CD4-positive, CD25-positive, alpha-beta regulatory T cell (primary cell): ENCODE measurements at regions not wholly inside any gene's neighbourhood (a gene's known extent, or its start where the extent isn't known, plus 50 kb on each side); places are given as distances from the start of the nearest gene placed in this dataset.

Experiments used
- ATAC-seq, 2 donors: fragments of 150-1000 bp; cut with Tn5 transposase; one replicate each; pipeline ENCODE4 v1.10.0; 2021; ENCODE audit warnings: low read depth in 2 of 2, moderate number of reproducible peaks in 2 of 2, moderate library complexity in 1 of 2
- DNase-seq, 3 donors: peaks; one replicate each; pipeline versions ENCODE4 v3.0.0 to v3.0.0-alpha.2; 2012 to 2022; ENCODE audit warnings: mixed read lengths in 1 of 3
- H3K27ac ChIP-seq: one replicate; pipeline ENCODE4 v1.7.0; 2013; ENCODE audit warnings: mild to moderate bottlenecking, low read length; ENCODE audit not compliant: insufficient read depth, poor library complexity, severe bottlenecking
- H3K27me3 ChIP-seq: one replicate; pipeline ENCODE4 v1.7.0; 2013; ENCODE audit warnings: low read length; ENCODE audit not compliant: control insufficient read depth, insufficient read depth
- H3K36me3 ChIP-seq: one replicate; pipeline ENCODE4 v1.7.0; 2013; ENCODE audit warnings: mild to moderate bottlenecking, low read length, moderate library complexity; ENCODE audit not compliant: control insufficient read depth, insufficient read depth
- H3K4me1 ChIP-seq: 2 replicates; pipeline ENCODE4 v1.7.0; 2013; ENCODE audit warnings: mild to moderate bottlenecking, low read length; ENCODE audit not compliant: insufficient read depth, control insufficient read depth, poor library complexity, severe bottlenecking
- H3K4me3 ChIP-seq: one replicate; pipeline ENCODE4 v1.7.0; 2013; ENCODE audit warnings: low read depth, mild to moderate bottlenecking, low read length, moderate library complexity
- H3K9me3 ChIP-seq, 2 experiments: 1 replicate in 1 of 2; 2 replicates in 1 of 2; pipeline ENCODE4 v1.7.0; 2013; ENCODE audit warnings: low read length in 2 of 2, mild to moderate bottlenecking in 1 of 2, moderate library complexity in 1 of 2; ENCODE audit not compliant: control insufficient read depth in 2 of 2
- H3K27ac Mint-ChIP-seq, 3 donors: one replicate each; pipeline ENCODE4 v1.8.0; 2020 to 2022; ENCODE audit warnings: mild to moderate bottlenecking in 3 of 3, mixed read lengths in 3 of 3, moderate library complexity in 2 of 3
- H3K27me3 Mint-ChIP-seq: one replicate; pipeline ENCODE4 v1.8.0; 2022; ENCODE audit warnings: mild to moderate bottlenecking, mixed read lengths
- H3K36me3 Mint-ChIP-seq: one replicate; pipeline ENCODE4 v1.8.0; 2020; ENCODE audit warnings: mixed read lengths
- H3K4me1 Mint-ChIP-seq, 4 donors: one replicate each; pipeline ENCODE4 v1.8.0; 2020 to 2022; ENCODE audit warnings: mixed read lengths in 4 of 4, mild to moderate bottlenecking in 1 of 4
- H3K4me3 Mint-ChIP-seq, 4 donors: one replicate each; pipeline ENCODE4 v1.8.0; 2020 to 2022; ENCODE audit warnings: mild to moderate bottlenecking in 4 of 4, mixed read lengths in 4 of 4, moderate library complexity in 3 of 4
- H3K9me3 Mint-ChIP-seq, 7 donors: one replicate each; pipeline ENCODE4 v1.8.0; 2020 to 2022; ENCODE audit warnings: mixed read lengths in 7 of 7, mild to moderate bottlenecking in 3 of 7, moderate library complexity in 2 of 7

DNA sequence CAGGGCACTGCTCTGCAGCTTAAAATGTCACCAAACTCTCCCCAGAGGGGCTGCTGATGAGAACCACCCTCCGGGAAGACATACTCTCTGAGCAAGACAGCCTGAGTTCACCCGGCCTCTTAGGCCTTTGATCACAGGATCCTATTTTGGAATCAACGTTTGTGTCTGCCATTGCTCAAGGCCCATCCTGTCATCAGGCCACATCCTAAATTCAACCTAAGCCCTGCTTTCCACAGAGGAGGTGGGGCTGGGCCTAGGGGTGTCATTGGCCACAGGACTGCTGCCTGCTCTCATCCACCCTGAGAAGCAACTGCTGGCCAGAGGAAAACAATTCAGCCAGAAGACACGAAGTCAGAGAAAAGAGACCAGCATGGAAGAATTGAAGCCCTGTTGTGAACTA is 351.1 kb upstream of the IRX2 start:
- peaks cover 0 to 5% (median 2%) of the 10 kb centered on the region in 7 donors for H3K9me3 Mint-ChIP-seq
- H3K27me3 Mint-ChIP-seq: peaks cover 5% of the 10 kb centered on the region
- Histone ChIP-seq H3K36me3 (no peaks in the 10 kb centered on the region), H3K27me3 (no peaks in the 10 kb centered on the region), H3K4me1 (no peaks in the 10 kb centered on the region), H3K9me3 (no peaks in the 10 kb centered on the region), H3K4me3 (no peak overlapping the region), H3K27ac (no peak overlapping the region)
- ATAC-seq: no peak
- no peak overlapping the region for H3K27ac Mint-ChIP-seq
- DNase-seq: no peak
- no peak overlapping the region for H3K4me3 Mint-ChIP-seq
- no peaks in the 10 kb centered on the region for H3K36me3 Mint-ChIP-seq
- H3K4me1 Mint-ChIP-seq: no peaks in the 10 kb centered on the region

DNA sequence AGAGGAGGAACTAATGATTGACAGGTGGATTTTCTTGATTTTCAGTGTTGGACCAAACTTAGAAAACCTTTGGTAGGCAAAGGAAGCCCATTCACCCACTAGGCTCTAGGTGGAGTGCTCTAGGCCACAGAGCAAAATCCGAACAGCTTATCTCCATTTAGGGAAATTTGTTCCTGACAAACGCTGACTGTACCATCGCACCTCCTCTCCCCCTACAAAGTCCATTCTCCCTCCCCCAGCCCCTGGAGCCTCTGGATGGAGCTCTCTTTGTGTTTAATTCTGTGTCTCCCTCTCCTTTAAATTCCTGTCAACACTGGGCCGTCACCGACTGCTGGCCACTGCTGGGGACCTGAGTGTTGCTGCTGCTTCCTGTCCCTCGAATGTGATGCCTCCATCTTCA is 350.1 kb upstream of the IRX2 start:
- H3K36me3 ChIP-seq: no peaks in the 10 kb centered on the region
- Mint-ChIP-seq H3K9me3 (peaks cover 0 to 8% (median 2%) of the 10 kb centered on the region in 7 donors), H3K27ac (no peak overlapping the region), H3K4me1 (no peaks in the 10 kb centered on the region), H3K36me3 (no peaks in the 10 kb centered on the region), H3K27me3 (no peaks in the 10 kb centered on the region), H3K4me3 (no peak overlapping the region)
- H3K27me3 ChIP-seq: no peaks in the 10 kb centered on the region
- ATAC-seq (no peak), DNase-seq (no peak)
- H3K4me3 ChIP-seq: no peak overlapping the region
- no peaks in the 10 kb centered on the region for H3K4me1 ChIP-seq
- H3K9me3 ChIP-seq: no peaks in the 10 kb centered on the region
- H3K27ac ChIP-seq: no peak overlapping the region

DNA sequence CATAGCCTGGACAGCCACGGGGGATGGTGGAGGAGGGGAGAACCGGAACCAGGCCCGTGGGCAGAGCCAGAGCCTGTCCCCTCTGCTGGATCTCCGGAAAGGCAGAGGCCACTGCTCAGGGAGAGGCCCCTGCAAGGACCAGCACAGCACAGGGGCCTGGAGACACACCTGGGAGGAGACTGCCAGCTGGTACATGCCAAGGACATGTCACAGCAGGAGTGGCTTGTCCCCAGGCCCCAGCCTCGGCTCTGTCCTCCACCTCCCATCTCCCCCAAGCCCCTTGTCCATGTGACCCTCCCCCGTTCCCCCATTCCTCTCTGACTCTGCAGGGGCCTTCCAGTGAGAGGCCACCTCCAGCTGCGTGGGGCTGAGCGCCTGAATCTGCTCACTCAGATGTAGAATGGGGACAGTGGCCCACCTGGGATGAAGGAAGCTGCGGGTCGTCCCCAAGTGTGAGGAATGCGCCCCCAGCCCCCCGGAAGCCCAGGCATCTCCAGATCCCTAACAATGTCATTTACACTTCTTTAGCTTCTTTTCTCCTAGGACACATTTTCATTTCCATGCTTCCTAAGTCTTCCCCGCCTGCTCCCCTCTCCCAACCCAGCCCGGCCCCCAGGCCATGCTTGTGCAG is 349.6 kb upstream of the IRX2 start:
- Mint-ChIP-seq H3K4me1 (no peaks in the 10 kb centered on the region), H3K9me3 (peaks cover 0 to 8% (median 2%) of the 10 kb centered on the region in 7 donors)
- ATAC-seq: no peak

DNA sequence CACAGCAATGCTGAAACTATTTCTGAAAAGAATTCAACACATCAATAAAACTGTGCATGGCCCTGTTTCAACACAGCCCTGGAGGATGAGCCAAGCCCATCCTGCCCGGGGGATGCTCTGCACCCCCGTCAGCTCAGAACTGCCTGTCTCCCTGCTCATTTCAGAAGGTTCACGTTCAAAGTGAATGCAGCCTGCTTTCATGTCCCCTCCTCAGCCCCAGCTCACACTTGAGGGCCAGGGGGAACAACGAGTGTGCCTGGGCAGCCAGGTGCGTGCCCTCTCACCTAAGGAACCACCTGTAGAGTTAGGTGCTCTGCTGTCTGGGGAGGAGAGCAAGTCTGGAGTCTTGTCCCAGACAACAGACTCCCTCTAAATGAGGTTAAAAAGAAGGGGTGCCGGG is 348.5 kb upstream of the IRX2 start:
- H3K27ac Mint-ChIP-seq: no peak overlapping the region
- no peak for ATAC-seq
- peaks cover 0 to 8% (median 2%) of the 10 kb centered on the region in 7 donors for H3K9me3 Mint-ChIP-seq
- Histone ChIP-seq H3K27me3 (no peaks in the 10 kb centered on the region), H3K9me3 (no peaks in the 10 kb centered on the region), H3K27ac (no peak overlapping the region), H3K36me3 (no peaks in the 10 kb centered on the region), H3K4me1 (no peaks in the 10 kb centered on the region), H3K4me3 (no peak overlapping the region)
- H3K27me3 Mint-ChIP-seq: no peaks in the 10 kb centered on the region
- no peak overlapping the region for H3K4me3 Mint-ChIP-seq
- H3K36me3 Mint-ChIP-seq: no peaks in the 10 kb centered on the region
- H3K4me1 Mint-ChIP-seq: no peaks in the 10 kb centered on the region
- DNase-seq: no peak

More for the DNA sequence above, 349.6 kb upstream of the IRX2 start:
- DNase-seq: no peak
- H3K27me3 ChIP-seq: no peaks in the 10 kb centered on the region
- no peaks in the 10 kb centered on the region for H3K4me1 ChIP-seq
- Mint-ChIP-seq H3K4me3 (no peak overlapping the region), H3K36me3 (no peaks in the 10 kb centered on the region), H3K27me3 (no peaks in the 10 kb centered on the region), H3K27ac (no peak overlapping the region)
- H3K36me3 ChIP-seq: no peaks in the 10 kb centered on the region
- H3K9me3 ChIP-seq: no peaks in the 10 kb centered on the region
- no peak overlapping the region for H3K4me3 ChIP-seq
- H3K27ac ChIP-seq: no peak overlapping the region

DNA sequence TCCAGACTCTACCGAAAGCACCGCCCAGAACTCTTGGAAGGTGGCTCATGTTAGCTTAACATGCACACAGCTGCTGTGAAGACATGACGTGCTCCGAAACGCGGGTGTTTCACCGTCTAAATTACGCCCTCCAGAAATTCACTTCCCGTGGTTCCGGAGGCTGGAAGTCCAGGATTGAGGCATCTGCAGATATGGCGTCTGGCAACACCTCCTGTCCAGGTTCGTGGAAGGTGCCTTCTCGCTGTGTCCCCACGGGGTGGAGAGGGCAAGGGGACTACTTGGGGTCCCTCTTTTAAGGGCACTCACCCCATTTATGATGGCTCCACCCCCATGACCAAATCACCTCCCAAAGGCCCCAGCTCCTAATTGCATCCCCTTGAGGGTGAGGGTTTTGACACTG is 348.0 kb upstream of the IRX2 start:
- H3K27ac Mint-ChIP-seq: no peak overlapping the region
- no peak overlapping the region for H3K4me3 Mint-ChIP-seq
- H3K9me3 Mint-ChIP-seq: peaks cover 0 to 8% (median 2%) of the 10 kb centered on the region in 7 donors
- no peaks in the 10 kb centered on the region for H3K36me3 ChIP-seq
- no peak overlapping the region for H3K27ac ChIP-seq
- ATAC-seq (no peak), DNase-seq (no peak)
- H3K4me1 Mint-ChIP-seq: no peaks in the 10 kb centered on the region
- H3K27me3 ChIP-seq: no peaks in the 10 kb centered on the region
- H3K4me1 ChIP-seq: no peaks in the 10 kb centered on the region
- H3K4me3 ChIP-seq: no peak overlapping the region
- no peaks in the 10 kb centered on the region for H3K36me3 Mint-ChIP-seq
- H3K9me3 ChIP-seq: no peaks in the 10 kb centered on the region
- no peaks in the 10 kb centered on the region for H3K27me3 Mint-ChIP-seq

DNA sequence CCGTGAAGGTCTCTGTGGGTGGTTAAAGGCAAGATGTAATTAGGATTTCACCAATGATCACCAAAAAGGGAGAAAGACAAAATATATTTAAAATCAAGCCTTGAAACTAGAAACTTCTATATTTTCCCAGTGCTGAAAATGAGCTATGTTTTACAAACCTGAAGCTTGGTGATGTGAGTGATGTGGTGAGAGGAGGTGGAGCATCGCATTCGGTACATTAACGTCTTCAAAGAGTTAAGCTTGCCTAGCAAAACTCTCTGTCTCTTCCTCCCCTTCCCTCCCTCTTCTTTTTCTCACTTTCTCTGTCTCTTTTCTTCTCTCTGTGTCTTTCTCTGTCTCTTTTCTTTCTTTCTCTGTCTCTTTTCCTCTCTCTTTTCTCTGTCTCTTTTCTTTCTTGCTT is 347.3 kb upstream of the IRX2 start:
- H3K4me1 Mint-ChIP-seq: no peaks in the 10 kb centered on the region
- H3K27me3 ChIP-seq: no peaks in the 10 kb centered on the region
- no peak overlapping the region for H3K27ac Mint-ChIP-seq
- H3K27me3 Mint-ChIP-seq: no peaks in the 10 kb centered on the region
- no peak for DNase-seq
- no peaks in the 10 kb centered on the region for H3K36me3 Mint-ChIP-seq
- no peak for ATAC-seq
- H3K9me3 Mint-ChIP-seq: peaks cover 0 to 9% (median 5%) of the 10 kb centered on the region in 7 donors
- no peaks in the 10 kb centered on the region for H3K36me3 ChIP-seq
- no peak overlapping the region for H3K27ac ChIP-seq
- H3K4me3 ChIP-seq: no peak overlapping the region
- no peaks in the 10 kb centered on the region for H3K4me1 ChIP-seq
- H3K4me3 Mint-ChIP-seq: no peak overlapping the region
- no peaks in the 10 kb centered on the region for H3K9me3 ChIP-seq

DNA sequence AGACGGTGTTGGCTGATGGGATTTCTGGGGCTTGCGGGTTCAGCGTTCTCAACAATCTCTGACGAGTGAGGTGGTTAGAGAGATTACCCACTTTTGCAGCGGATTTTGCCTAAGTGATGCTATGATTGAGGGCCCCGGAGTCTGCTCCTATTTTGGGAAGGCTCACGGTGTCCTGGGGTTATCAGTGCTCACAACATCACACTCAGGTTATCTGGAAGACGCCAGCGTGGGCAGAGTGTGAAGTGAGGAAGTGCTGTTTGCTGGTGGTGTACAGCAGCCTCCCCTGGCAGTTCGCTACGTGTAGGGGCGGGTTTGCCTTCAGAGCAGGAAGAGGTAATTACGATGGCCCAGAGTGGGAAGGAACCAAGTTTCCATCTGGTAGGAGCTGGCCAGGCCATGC is 341.2 kb upstream of the IRX2 start:
- H3K9me3 Mint-ChIP-seq: peaks cover 0 to 12% (median 6%) of the 10 kb centered on the region in 7 donors
- Histone ChIP-seq H3K9me3 (no peaks in the 10 kb centered on the region), H3K4me3 (no peak overlapping the region), H3K4me1 (no peaks in the 10 kb centered on the region), H3K36me3 (no peaks in the 10 kb centered on the region), H3K27me3 (no peaks in the 10 kb centered on the region), H3K27ac (no peak overlapping the region)
- H3K27ac Mint-ChIP-seq: no peak overlapping the region
- H3K27me3 Mint-ChIP-seq: no peaks in the 10 kb centered on the region
- DNase-seq (no peak), ATAC-seq (no peak)
- no peaks in the 10 kb centered on the region for H3K36me3 Mint-ChIP-seq
- no peaks in the 10 kb centered on the region for H3K4me1 Mint-ChIP-seq
- no peak overlapping the region for H3K4me3 Mint-ChIP-seq

DNA sequence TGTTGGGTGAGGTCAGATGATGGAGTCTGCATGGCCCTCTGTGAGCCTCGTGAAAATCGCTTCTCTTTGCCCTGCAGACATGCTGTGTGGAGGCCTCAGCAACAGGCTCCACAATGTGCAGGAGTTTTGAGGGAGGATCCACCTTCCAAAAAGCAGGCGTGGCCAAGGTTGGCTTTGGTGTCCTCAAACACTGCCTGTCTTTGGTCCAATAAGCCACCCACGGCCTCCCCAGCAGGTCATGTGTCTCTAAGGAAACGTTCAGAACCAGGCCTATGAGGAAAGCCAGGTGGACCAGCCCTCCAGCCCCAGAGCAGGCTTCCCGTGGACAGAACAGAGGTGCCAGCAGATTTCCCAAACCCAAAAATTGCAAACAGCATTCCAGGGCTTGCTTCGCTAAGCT is 340.7 kb upstream of the IRX2 start:
- no peak overlapping the region for H3K27ac ChIP-seq
- H3K9me3 Mint-ChIP-seq: peaks cover 0 to 13% (median 4%) of the 10 kb centered on the region in 7 donors
- H3K9me3 ChIP-seq: no peaks in the 10 kb centered on the region
- no peak overlapping the region for H3K4me3 ChIP-seq
- no peak overlapping the region for H3K27ac Mint-ChIP-seq
- DNase-seq (no peak), ATAC-seq (no peak)
- H3K4me1 Mint-ChIP-seq: no peaks in the 10 kb centered on the region
- no peaks in the 10 kb centered on the region for H3K4me1 ChIP-seq
- no peaks in the 10 kb centered on the region for H3K27me3 Mint-ChIP-seq
- H3K4me3 Mint-ChIP-seq: no peak overlapping the region
- no peaks in the 10 kb centered on the region for H3K36me3 ChIP-seq
- H3K36me3 Mint-ChIP-seq: no peaks in the 10 kb centered on the region
- no peaks in the 10 kb centered on the region for H3K27me3 ChIP-seq
